ENCODE measurements at regions not wholly inside any gene's neighbourhood (a gene's known extent, or its start where the extent isn't known, plus 50 kb on each side); places are given as distances from the start of the nearest gene placed in this dataset.
A peak's percentile ranks its signal among the peaks of the same experiment; 100 is the strongest.
"Not testable (repeated sequence)": the region's sequence is repeated elsewhere in the genome, so short reads cannot be mapped to it uniquely, and the experiment has no call there.

DNA sequence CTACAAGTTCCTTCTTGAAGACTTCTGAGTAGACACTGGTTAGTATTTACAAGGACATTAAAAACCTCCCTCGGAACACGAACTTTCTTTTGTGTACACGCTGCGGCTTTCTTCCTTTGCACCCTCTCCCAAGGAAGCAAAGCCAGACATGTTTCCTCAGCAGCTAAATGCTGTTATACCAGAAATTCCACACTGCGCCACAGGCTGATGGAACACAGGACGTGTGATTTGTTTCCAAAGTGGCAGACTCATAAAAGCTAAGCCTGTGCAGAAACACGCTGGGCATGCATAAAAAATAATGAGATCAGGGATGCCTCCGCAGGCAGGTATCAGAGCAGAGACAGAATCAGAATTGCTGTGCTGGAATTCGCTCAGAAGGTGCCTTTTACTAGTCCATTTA is 73.0 kb upstream of the RGPD5 start:
- no peak for DNase-seq

DNA sequence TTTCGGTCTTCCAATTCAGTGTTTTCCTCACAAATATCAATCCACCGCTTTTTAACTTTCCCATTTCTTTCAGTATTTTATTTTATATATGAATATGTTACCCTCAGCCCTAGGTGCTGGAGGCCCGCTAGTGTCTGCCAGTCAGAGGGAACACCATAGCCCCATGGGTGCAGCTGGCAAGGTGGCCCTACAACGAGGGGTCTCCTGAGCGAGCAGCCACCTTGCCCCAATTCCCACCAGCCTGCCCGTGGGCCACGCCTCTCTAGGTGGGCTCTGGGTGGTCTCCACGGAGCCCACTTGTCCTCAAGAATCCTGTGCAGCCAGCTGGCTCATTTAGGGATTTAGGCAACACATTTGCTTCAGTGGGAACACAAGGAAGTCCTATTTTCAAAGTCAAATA is 72.5 kb upstream of the RGPD5 start:
- no peak for DNase-seq

DNA sequence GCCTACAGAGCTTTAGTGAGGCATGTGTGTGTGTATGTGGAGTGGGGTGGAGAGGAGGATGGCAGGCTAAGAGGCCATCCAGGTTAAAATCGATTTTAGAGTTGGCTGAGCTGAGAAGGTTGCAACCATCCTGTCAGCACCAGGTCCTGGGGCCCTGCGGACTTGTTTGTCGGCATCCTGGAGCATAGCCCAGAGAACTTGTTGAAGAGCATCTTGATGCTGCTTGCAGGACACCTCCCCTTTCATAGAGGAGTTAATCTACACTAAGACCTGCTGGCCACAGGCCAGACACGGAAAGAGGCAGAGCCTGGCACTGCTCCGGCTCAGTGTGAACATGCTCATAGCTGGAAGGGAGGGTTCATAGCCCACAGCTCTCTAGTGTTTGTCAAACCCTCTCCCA is 72.1 kb upstream of the RGPD5 start:
- no peak for DNase-seq

DNA sequence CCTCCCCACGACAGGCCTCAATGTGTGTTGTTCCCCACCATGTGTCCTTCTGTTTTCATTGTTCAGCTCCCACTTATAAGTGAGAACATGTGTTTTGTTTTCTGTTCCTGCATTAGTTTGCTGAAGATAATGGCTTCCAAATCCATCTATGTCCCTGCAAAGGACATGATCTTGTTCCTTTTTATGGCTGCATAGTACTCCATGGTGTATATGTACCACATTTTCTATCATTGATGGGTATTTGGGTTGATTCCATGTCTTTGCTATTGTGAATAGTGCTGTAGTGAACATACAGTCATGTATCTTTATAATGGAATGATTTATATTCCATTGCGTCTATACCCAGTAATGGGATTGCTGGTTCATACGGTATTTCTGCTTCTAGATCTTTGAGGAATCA is 71.5 kb upstream of the RGPD5 start:
- DNase-seq = not testable (repeated sequence)

DNA sequence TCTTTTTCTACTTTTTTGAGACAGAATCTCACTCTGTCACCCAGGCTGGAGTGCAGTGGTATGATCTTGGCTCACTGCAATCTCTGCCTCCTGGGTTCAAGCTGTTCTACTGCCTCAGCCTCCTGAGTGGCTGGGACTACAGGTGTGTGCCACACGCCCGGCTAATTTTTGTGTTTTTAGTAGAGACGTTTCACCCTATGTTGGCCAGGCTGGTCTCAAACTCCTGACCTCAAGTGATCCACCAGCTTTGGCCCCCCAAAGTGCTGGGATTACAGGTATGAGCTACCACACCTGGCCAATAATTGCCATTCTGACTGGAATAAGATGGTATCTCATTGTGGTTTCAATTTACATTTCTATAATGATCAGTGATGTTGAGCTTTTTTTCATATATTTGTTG is 71.0 kb upstream of the RGPD5 start:
- DNase-seq = not testable (repeated sequence)

DNA sequence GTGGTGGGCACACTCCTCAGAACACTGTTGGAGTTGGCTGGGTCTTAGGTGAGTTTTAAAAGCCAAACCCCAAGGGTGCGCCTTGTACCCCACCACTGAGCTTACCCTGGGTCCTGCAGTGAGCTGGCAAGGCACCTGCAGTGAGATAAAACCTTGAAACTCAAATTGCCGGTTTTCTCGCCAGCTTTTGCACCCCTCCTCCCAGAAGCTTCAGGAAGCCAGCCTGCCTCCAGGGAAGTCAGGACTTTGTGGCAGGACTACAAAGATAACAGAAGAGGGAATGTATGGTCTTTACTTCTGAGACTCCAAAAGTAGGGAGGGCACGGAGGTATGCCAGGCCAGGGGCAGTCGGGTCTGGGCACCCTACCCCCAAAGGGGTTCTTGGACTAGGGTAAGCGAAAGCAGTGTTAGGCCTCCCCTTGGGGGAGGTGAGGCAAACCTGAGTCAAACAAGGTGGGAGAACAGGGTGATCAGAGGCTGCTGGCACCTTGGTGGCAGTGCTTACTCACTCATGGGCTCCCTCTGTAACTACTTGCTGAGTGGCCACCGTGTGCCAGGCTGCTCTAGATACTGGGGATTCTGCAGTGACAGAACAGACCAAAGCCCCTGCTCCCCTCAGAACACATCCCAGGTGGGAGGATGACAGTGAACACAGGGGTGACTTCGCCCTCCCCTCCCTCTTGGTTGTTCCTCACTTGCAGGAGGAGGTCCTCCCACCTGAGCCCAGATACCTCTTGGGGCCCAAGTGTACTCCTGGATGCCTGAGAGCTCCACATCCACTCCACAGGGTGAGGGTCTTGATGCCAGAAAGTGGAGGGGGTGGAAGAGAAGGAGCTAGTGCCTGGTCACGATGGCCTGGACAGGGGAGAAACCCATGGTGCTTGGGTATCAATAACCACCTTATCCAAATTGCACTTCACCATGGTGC is 69.3 kb upstream of the RGPD5 start:
- DNase-seq = peak; percentile 10

DNA sequence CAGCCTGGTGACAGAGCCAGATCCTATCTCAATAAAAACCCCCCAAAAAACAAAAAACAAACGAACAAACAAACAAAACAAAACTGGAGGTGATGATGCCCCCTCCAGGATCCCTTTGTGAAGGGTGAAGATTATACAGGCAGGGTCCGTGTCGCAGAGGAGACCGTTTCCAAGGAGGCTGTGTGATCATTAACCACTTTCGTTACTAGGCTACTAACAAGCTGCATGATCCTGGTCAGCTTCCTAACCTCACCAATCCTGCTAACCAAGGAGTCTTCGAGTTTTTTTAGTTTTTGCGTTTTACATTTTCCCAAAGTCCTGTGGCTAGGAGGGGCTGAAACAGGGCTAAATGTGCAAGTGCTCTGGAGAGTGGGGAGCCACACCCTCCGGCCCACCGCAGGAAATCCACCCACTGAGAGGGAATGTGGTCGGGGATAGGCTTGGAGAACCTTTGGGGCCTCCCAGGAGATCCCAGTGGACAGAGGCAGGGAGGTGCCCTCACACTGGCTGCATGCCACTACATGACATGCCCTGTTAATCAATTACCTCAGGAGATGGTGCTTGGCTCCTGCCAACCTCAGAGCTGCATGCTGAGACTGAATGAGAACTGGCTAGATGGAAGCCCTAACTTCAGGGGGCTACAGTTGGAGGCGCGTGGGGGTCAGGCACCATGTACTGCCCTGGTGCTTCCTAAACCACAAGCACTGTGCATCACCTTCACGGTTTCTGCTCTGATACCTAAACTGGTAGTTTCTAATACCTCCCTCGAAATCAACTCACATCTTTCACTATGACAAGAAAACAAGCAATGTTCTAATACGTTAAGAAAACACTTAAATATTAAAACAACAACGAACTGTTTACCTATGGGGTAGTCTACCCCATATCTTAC is 67.5 kb upstream of the RGPD5 start:
- no peak for DNase-seq

DNA sequence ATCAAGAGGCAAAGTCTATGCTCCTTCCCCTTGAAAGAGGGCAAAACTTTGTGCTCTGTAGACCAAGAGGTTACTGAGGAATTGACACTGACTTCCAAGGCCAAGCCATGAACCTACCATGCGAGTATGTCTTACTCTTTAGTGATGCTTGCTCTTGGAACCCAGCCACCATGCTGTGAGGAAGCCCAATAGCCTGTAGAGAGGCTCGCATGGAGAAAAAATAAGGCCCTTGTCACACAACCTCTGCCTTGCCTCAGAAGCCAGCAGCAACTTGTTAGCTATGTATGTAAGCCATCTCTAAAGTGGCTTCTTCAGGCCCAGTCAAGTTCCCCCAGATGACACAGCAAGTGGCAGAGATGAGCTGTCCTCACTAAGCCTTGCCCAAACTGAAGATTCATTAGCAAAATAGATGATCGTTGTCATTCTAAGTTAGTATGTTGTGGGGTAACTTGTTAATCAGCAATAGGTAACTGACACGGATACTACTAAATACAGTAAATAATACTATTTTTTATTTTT is 66.1 kb upstream of the RGPD5 start:
- DNase-seq = no peak

DNA sequence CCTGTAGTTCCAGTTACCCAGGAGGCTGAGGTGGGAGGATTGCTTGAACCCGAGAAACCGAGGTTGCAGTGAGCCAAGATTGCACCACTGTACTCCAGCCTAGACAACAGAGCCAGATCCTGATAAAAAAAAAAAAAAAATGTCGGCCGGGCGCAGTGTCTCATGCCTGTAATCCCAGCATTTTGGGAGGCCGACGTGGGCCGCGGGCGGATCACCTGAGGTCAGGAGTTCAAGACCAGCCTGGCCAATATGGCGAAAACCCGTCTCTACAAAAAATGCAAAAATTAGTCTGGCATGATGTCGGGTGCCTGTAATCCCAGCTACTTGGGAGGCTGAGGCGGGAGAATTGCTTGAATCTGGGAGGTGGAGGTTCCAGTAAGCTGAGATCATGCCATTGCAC is 60.4 kb upstream of the RGPD5 start:
- DNase-seq = not testable (repeated sequence)

DNA sequence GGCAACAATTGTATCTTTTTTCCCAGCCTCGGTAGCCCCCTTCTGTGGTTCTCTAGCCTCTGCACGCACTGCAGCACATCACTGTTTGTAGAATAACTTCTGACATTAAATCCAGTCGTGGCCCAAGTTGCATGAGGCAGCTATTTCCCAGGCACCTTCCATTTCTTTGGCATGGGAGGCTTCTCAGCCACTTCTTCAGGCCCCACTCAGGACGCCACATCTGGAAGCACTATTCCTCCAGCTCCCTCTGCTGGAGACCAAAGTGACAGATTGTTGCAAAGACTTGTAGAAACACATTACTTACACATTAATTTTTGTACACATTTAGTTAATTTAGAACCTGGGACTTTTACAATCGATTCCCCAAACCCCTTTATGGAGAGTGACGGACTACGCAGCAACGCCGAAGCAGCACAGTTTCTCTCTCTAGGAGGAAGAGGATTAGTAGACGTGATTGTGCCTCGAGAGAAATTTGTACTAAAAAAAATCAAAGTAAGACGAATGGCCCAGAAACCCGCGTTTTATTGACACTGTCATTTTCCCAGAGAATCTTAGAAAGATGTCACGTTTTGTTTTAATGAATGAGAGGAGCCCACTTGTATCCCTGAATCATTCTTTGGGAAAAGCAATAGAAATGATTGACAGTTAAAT is 57.8 kb upstream of the RGPD5 start:
- DNase-seq = no peak
